Muscle layer of duodenum (tissue), 2 donors: ENCODE measurements at regions not wholly inside any gene's neighbourhood (a gene's known extent, or its start where the extent isn't known, plus 50 kb on each side); places are given as distances from the start of the nearest gene placed in this dataset.
"Not testable (repeated sequence)": the region's sequence is repeated elsewhere in the genome, so short reads cannot be mapped to it uniquely, and the experiment has no call there.

ENCODE experiments used
- H3K27ac ChIP-seq: one replicate; pipeline ENCODE4 v1.7.0; 2013; ENCODE audit warnings: mild to moderate bottlenecking, low read length
- H3K27me3 ChIP-seq: one replicate; pipeline ENCODE4 v1.7.0; 2013; ENCODE audit warnings: low read depth, mild to moderate bottlenecking, control low read depth, low read length
- H3K36me3 ChIP-seq, 2 donors: one replicate each; pipeline ENCODE4 v1.7.0; 2013; ENCODE audit warnings: low read length in 2 of 2, control low read depth in 1 of 2, mild to moderate bottlenecking in 1 of 2; ENCODE audit not compliant: insufficient read depth in 2 of 2, control insufficient read depth in 1 of 2
- H3K4me1 ChIP-seq, 2 donors: one replicate each; pipeline ENCODE4 v1.7.0; 2013; ENCODE audit warnings: low read length in 2 of 2, mild to moderate bottlenecking in 2 of 2, control low read depth in 1 of 2, moderate library complexity in 1 of 2; ENCODE audit not compliant: insufficient read depth in 2 of 2, control insufficient read depth in 1 of 2
- H3K4me3 ChIP-seq, 2 donors: one replicate each; pipeline ENCODE4 v1.7.0; 2013; ENCODE audit warnings: low read length in 2 of 2, low read depth in 1 of 2, mild to moderate bottlenecking in 1 of 2
- H3K9me3 ChIP-seq, 2 donors: one replicate each; pipeline ENCODE4 v1.7.0; 2013; ENCODE audit warnings: low read length in 2 of 2, control low read depth in 1 of 2, mild to moderate bottlenecking in 1 of 2; ENCODE audit not compliant: control insufficient read depth in 1 of 2
- donor health status: healthy.

GRCh38 chr5:23451156-23451555, 56.3 kb upstream of the PRDM9 start:
- Histone ChIP-seq H3K9me3 (no peaks in the 10 kb centered on the region), H3K4me3 (no peak overlapping the region), H3K36me3 (no peaks in the 10 kb centered on the region), H3K27ac (no peak overlapping the region), H3K27me3 (no peaks in the 10 kb centered on the region), H3K4me1 (no peaks in the 10 kb centered on the region)

- no peaks in the 10 kb centered on the region for H3K4me1 ChIP-seq
- no peaks in the 10 kb centered on the region for H3K36me3 ChIP-seq
- no peaks in the 10 kb centered on the region for H3K27me3 ChIP-seq
- H3K27ac ChIP-seq, result no peak overlapping the region
- no peak overlapping the region for H3K4me3 ChIP-seq
- no peaks in the 10 kb centered on the region for H3K9me3 ChIP-seq
Measured at GRCh38 chr5:23450187-23450586, 57.2 kb upstream of the PRDM9 start.

- H3K36me3 ChIP-seq, result no peaks in the 10 kb centered on the region
- H3K4me3 ChIP-seq, result no peak overlapping the region
- H3K4me1 ChIP-seq, result no peaks in the 10 kb centered on the region
- no peaks in the 10 kb centered on the region for H3K9me3 ChIP-seq
- H3K27ac ChIP-seq, result no peak overlapping the region
- no peaks in the 10 kb centered on the region for H3K27me3 ChIP-seq
Measured at GRCh38 chr5:23448627-23449026, 58.8 kb upstream of the PRDM9 start.

DNA sequence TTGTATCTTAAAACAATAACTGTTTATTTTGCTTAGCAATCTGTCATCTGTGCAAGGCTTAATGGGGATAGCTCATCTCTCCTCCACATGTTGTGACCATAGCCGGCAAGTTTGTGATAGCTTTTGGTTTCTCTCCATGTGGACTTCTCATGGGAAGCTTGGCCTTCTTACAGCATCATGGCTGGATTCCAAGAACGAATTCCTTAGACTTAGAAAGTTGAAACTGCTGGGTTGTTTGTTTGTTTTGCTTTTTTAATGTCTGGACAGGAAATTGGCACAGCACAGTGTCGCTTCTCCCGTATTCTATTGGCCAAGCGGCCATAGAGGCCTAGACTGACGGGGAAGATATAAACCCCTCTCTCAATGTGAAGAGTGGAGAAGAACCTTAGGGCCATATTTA, 61.0 kb upstream of the PRDM9 start:
- H3K27me3 ChIP-seq, result no peaks in the 10 kb centered on the region
- no peaks in the 10 kb centered on the region for H3K9me3 ChIP-seq
- no peaks in the 10 kb centered on the region for H3K4me1 ChIP-seq
- no peaks in the 10 kb centered on the region for H3K36me3 ChIP-seq
- no peak overlapping the region for H3K4me3 ChIP-seq
- H3K27ac ChIP-seq, result no peak overlapping the region

DNA sequence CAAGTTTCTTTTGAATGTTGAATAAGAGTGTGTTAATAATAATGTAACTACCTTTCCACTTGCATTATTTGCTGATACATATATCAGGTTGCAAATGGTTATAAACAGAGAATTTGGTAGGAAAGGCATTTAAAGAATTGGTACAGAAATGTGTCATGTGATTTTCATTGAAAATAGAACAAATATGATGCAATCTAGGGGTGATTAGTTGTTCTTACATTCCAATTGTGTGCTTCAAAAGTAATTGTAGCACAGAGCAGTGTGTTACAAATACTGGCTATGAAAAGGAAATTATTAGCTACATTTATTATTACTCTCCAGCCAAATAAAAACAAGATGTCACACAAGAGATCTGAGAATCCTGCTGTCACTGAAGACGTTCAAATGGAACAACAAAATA, 61.8 kb upstream of the PRDM9 start:
- Histone ChIP-seq H3K4me3 (no peak overlapping the region), H3K27ac (no peak overlapping the region), H3K27me3 (no peaks in the 10 kb centered on the region), H3K36me3 (no peaks in the 10 kb centered on the region), H3K9me3 (no peaks in the 10 kb centered on the region), H3K4me1 (no peaks in the 10 kb centered on the region)

GRCh38 chr5:23440703-23441102, 66.7 kb upstream of the PRDM9 start:
- Histone ChIP-seq H3K4me1 (no peaks in the 10 kb centered on the region), H3K9me3 (no peaks in the 10 kb centered on the region), H3K4me3 (no peak overlapping the region), H3K27me3 (no peaks in the 10 kb centered on the region), H3K36me3 (no peaks in the 10 kb centered on the region), H3K27ac (no peak overlapping the region)

DNA sequence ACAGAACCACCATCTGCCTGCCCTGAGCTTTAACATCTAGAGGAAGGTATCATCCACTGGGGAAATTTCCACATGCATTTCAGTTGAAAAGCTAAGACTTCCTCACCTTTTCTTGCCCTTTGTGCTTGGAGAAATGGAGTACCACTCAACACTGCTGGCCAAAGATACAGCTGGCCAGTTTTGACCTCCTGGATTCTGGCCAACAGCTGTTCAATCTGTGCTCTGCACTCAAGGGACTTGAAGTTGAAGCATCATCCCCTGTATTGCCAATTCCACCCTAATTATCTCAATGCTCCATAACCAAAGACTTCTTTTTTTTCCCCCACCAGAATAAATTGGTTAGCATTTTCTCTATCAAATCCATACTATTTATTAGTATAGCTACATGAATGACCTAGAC, 70.4 kb upstream of the PRDM9 start:
- no peak overlapping the region for H3K4me3 ChIP-seq
- H3K4me1 ChIP-seq, result no peaks in the 10 kb centered on the region
- no peaks in the 10 kb centered on the region for H3K36me3 ChIP-seq
- H3K27me3 ChIP-seq, result no peaks in the 10 kb centered on the region
- H3K9me3 ChIP-seq, result peaks cover 0 to 2% of the 10 kb centered on the region in 2 donors
- H3K27ac ChIP-seq, result no peak overlapping the region

GRCh38 chr5:23433534-23434315, 73.7 kb upstream of the PRDM9 start:
- H3K9me3 ChIP-seq, result peaks cover 0 to 2% of the 10 kb centered on the region in 2 donors
- no peaks in the 10 kb centered on the region for H3K27me3 ChIP-seq
- no peaks in the 10 kb centered on the region for H3K36me3 ChIP-seq
- H3K4me1 ChIP-seq, result no peaks in the 10 kb centered on the region
- H3K27ac ChIP-seq, result no peak overlapping the region
- no peak overlapping the region for H3K4me3 ChIP-seq

DNA sequence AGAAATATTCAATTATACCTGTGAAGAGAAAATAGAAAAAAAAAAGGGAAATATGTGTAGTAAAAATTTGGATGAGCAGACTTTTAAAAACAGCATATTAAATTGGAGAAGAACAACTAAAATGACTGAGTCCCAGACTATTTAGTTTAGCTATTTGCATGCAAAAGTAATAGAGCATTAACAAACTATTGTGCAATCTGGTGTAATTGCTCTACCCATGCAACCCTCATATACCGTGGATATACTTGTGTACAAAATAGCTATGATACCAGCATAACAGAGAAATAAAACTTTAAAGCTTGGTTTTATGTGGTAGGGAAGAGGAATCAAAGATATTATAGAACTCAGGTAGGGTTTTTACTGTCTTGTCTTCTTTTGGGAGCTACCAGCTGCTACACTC, 78.7 kb upstream of the PRDM9 start:
- Histone ChIP-seq H3K9me3 (peaks cover 0 to 2% of the 10 kb centered on the region in 2 donors), H3K4me1 (no peaks in the 10 kb centered on the region), H3K36me3 (no peaks in the 10 kb centered on the region), H3K4me3 (no peak overlapping the region), H3K27me3 (no peaks in the 10 kb centered on the region), H3K27ac (no peak overlapping the region)

DNA sequence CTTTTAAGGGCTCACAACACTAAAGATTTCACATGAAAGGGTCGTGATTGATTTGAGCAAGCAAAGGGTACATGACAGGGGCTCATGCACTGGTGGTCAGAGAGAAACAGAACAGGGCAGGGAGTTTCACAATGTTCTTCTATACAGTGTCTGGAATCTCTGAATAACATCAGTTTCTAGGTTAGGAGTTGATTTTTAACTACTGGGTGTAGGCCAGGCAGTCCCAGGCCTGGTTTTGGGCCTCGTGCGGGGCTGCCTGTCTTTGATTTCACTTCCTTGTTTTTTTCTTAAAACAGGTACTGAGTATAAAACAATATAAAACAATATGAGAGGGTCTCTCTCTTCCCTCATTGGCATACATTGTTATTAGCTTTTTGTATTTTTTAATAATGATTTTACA, 87.2 kb upstream of the PRDM9 start:
- not testable (repeated sequence) for H3K9me3 ChIP-seq, H3K27me3 ChIP-seq, H3K27ac ChIP-seq, H3K4me1 ChIP-seq, H3K36me3 ChIP-seq, H3K4me3 ChIP-seq

DNA sequence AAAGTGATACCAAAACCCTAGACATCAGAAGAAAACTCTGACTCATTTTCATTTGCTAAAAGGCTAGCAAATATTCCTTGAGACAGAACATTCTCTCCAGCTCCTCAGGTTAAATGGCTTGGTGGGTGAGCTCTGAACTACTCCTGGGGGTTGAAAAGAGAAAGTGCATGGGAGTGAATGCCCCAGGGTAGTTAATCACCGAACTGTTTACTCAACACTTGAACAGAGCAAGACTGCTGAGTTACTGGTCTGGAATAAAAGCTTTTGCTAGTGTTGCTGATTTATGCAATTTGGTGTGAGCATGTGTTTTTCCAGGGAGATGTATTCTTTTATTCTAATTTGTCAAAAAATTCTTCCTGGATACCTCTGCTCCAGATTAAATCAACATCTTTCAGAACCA, 88.3 kb upstream of the PRDM9 start:
- Histone ChIP-seq H3K36me3 (no peaks in the 10 kb centered on the region), H3K27ac (no peak overlapping the region), H3K27me3 (no peaks in the 10 kb centered on the region), H3K4me1 (no peaks in the 10 kb centered on the region), H3K4me3 (no peak overlapping the region), H3K9me3 (no peaks in the 10 kb centered on the region)

DNA sequence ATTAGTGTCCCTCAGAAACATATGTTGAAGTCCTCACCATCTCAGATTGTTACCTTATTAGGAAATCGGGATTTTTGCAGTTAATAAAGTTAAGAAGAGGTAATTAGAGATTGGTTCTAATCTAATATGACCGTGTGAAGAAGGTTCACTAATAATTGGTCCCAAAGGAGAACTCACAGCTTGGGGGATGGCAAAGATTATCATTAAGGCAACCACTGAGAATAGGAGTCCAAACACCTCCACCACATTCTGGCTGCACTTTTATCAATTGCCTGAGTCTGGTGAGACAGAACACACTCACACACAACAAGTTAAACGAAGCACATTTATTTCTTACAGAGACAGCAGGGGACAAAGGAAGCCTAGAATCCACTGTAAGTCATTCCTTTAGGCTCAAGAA, 94.9 kb upstream of the PRDM9 start:
- Histone ChIP-seq H3K4me3 (no peak overlapping the region), H3K36me3 (no peaks in the 10 kb centered on the region), H3K4me1 (no peaks in the 10 kb centered on the region), H3K27me3 (no peaks in the 10 kb centered on the region), H3K9me3 (no peaks in the 10 kb centered on the region), H3K27ac (no peak overlapping the region)
